CD4-positive, alpha-beta T cell treated with Interleukin-1 beta for 1 hour (primary cell): ENCODE measurements at regions not wholly inside any gene's neighbourhood (a gene's known extent, or its start where the extent isn't known, plus 50 kb on each side); places are given as distances from the start of the nearest gene placed in this dataset.

ENCODE experiments used
- DNase-seq, 2 donors: peaks; one replicate each; pipeline ENCODE4 v3.0.0-alpha.2; 2020 to 2022

DNA sequence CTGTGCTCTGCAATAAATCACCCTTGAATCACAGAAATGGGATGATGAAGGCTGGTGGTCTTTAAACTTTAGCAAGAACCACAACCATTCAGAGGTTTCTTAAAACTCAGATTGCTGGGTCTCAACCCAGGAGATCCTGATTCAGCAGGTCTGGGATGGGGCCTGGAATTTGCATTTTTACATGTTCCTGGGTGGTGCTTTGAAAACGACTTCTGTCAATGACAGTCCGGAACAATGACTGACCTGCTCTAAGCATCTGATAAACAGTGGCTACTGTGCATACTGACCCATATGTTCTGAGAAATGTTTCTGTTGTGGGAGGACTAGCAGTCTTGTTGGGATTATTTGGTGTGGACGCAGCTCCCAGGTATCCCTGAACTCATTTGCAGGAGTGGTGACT lies 92.7 kb downstream of the GADD45G start:
- no peak for DNase-seq

DNA sequence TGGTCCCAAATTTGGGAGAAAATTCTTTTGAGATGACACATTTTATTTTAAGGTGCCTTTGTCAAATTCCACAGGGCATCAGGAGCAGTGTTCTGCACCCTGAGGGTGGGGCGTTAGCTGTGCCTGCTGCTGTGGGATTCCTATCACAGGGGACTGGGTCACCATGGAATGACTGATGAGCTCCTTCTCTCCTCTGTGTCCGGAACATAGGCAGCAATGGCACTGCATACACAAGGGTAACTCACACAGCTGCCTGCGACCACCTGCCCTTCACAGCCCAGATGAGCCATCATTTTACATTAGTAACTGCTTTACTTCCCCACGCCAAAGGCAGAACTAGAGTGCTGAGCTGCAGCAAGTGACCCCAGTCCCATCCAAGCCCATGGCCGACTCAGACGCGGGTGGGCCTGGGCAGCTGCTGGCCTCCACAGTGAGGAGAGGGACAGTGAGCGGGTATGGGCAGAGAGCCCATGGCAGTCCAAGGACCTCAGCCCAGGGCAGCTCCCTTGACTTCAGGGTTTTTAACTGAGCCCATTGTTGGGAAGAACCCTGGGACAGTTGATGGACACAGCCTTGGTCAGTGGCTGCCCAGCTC lies 93.7 kb downstream of the GADD45G start:
- no peak for DNase-seq

DNA sequence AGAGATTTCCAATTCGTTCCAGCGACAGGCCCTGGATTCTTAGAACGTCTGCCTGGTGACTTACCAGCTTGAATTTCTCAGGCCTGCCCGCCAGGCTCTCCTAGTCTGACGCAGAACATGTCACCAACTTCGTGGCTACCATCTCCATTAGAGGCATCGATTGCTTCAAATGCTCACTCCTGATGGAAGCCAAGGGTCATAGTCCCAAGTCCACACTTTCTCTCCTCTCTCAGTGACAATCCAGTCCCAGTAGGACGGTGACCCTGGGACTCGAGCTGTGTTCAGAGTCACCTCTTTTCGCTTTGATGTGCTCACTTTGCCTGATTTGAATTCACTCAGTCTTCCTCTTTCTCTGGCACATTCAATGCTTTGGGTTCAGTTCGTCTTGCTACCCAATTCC lies 94.8 kb downstream of the GADD45G start:
- no peak for DNase-seq

DNA sequence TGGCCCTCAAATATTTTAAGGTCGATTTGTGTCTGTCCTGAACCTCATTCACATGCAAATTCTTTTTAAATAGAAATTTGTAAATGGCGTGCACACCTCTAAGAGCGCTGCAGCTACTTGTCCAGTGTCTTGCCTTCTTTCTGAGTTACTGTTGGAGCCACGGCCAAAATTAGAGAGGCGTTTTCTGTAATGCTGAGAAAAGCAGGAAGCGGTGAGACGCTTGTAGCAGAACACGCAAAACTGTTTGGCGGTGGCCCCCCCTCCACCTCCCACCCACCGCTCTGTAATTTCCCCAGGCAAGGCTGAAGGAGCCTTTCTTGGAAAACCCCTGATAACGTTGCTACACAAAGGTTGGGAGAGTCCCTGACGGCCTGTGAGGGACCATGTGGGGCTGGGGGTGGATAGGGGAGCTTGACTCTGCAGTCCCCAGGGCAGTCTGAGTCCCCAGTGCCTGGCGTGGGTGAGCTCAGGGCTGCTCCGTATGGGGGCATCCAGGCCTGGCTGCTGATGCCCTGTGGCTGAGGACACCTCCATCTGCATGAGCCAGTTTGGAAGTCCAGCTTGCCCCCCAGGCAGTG lies 96.5 kb downstream of the GADD45G start:
- peak; percentile 70 to 75 for DNase-seq

DNA sequence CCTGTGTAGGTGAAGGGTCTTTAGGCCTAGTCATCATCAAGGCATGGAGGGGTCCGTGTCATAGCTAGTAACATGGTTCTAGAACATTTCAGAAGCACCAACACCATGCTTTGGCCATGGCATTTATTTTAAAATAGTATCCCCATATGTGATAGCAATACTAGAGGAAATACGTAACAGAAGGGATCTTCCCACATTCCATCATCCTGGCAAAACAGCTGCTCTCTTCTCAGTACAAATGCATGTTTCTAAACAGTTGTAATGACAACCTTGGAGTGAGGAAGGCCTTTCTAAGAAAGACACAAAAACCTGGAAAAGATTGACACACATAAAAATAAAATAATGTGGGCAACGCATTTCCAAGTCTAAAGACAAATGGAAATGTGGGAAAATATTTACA lies 97.6 kb downstream of the GADD45G start:
- DNase-seq: no peak

DNA sequence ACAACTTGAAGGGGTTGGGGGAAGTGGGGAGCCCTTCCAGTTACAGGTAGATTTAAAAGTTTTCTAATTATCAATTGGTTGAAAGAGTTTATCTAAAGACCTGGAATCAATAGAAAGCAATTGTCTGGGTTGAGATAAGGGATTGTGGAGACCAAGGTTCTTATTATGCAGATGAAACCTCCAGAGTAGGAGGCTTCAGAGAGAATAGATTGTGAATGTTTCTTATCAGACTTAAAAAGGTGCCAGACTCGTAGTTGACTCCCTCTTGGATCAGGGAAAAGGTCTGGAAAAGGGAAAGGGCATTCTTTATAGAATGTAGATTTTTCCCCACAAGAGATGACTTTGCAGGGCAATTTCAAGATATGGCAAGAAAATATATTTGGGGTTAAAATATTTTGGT lies 100.8 kb downstream of the GADD45G start:
- DNase-seq: no peak

DNA sequence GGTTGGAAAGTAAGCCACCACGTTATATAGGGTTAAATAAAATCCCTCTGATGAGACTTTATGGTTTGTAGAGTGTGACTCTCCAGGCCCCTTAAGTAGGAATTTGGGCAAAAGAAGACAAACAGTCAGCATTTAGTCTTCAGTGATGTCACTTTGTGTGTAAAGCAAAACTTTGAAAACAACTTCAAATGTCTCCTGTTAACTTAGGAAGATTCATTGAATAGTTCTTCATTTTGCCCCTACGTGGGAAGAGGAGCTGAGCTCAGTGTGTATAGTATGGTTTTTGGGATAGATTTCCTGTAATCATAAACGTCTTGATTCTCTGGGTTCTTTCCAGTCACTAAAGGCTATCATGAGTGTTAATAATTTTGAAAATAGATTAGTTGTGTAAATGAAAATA lies 101.3 kb downstream of the GADD45G start:
- no peak for DNase-seq

DNA sequence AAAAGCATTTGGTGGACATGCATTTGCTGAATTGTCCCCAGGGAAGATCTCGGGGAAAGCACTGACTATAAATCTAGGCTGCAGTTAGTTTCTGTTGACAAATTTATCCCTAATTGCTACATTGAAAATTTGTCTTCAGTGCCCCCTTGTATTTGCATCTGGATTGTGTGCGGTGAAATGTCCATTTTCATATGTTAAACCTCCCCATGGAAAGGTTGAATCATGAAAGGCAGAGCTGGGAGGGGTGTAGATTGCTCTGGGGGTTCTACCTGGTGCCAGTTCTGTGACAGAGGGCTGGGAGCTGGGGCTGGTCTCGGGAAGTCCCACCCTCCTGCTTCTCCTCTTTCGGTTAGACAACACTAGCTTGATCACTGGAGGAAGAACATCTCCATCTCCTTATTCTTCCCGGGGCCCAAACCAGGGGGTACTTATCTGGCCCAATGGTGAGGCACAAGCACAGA lies 101.9 kb downstream of the GADD45G start:
- DNase-seq: no peak

DNA sequence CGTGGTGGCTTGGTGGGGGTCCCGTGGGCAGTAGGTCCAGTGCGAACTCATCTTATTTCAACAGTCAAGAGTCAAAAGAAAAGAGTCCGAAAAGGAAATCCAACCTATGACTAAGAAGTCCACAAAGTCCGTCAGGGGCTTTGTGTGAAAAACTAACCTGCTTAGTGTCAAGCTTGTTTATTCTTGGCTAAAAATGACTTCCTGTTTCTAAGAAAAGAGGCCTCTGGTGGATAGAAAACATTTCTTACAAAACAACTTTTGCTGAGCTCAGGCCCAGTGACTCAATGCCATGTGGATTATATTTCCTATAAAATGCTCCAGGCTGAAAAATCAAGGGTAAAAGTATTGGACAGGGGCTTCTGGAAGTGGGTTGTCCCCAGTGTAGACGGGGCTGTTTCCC lies 105.9 kb downstream of the GADD45G start:
- DNase-seq: no peak

- DNase-seq: no peak
Observed at GRCh38 chr9:89711866-89712265, 107.1 kb downstream of the GADD45G start.

- DNase-seq: no peak
Observed at GRCh38 chr9:89712283-89712682, 107.5 kb downstream of the GADD45G start.

GRCh38 chr9:89714321-89714720 lies 109.5 kb downstream of the GADD45G start:
- no peak for DNase-seq

DNA sequence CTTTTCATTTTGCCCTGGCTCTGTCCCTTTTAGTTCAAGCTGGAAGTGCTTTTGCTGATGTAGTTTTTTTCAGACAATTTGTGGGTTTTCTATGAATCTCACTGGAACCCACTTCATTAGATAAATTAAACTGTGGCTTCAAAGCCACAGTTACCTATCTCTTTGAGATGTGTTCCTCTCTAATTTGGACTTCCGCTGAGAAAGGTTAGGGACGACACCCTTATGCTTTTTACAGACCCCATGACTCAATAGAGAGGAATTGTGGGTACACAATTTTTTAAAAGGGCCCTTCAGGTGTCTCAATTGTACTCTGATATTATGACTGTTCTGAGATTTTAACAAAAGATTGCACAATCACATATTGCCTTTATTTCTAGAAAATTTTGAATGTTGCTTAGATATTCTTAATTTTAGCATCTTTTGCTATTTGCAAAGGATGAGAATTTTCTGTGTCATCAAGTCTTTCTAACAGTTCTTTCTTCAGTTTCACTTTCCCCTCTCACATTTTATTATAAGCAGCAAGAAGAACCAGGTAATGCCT lies 110.6 kb downstream of the GADD45G start:
- peak in 1 of 2 donors; percentile 6 for DNase-seq

GRCh38 chr9:89715881-89716280 lies 111.1 kb downstream of the GADD45G start:
- no peak for DNase-seq

DNA sequence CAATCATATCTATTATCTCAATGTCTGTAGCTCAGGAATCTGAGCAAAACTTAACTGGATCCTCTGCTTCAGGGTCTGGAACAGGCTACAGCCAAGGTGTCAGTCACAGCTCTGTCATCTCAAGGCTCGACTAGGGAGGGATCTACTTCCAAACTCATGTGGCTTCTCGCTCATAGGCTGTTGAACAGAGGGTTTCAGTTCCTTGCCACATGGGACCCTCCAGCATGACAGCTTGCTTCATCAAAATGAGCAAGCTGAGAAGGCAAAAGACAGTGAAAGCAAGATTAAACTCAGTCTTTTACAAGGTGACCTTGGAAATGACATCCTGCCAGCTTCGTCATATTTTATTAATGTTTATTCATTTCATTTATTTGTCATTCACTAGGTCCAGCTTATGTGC lies 111.7 kb downstream of the GADD45G start:
- DNase-seq: no peak

DNA sequence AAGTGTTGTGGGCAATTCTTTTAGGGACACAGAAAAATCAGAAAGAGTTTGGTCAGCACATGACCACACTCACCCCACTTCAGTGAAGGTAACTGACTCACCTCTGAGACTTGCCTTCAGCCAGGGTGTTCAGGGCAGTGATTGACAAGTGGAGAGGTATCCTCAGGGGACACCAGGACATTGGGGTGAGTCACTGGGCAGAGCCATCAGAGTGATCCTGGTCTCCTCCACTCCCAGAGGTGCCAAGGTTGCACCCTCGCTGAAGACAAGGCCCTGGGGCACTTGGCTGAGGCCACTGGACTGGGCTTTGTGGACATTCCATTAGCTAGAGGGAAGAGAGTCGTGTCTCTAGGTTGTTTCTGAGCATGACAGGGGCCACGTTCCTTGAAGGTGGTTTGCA lies 113.4 kb downstream of the GADD45G start:
- DNase-seq: no peak

- no peak for DNase-seq
Observed at GRCh38 chr9:89718651-89719050, 113.8 kb downstream of the GADD45G start.

GRCh38 chr9:89719202-89719601 lies 114.4 kb downstream of the GADD45G start:
- no peak for DNase-seq

DNA sequence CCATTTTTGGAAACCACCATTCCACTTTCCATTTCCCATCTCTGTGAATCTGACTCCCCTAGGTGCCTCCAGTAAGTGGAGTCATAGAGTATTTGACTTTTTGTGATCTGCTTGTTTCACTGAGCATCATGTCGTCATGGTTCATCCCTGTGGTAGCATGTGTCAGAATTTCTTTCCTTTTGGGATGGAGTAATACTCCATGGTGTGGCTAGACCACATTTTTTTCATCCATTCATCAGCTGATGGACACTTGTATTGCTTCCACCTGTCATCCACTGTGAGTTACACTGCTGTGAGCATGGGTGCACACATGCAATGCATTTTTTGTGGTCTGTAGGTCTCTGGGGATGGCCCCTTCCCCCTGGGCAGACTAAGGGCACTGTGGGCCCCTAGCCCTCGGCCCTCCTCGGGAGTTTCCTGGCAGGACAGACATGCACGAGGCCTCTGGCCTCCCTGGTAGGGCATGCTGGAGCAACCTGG lies 115.9 kb downstream of the GADD45G start:
- no peak for DNase-seq

DNA sequence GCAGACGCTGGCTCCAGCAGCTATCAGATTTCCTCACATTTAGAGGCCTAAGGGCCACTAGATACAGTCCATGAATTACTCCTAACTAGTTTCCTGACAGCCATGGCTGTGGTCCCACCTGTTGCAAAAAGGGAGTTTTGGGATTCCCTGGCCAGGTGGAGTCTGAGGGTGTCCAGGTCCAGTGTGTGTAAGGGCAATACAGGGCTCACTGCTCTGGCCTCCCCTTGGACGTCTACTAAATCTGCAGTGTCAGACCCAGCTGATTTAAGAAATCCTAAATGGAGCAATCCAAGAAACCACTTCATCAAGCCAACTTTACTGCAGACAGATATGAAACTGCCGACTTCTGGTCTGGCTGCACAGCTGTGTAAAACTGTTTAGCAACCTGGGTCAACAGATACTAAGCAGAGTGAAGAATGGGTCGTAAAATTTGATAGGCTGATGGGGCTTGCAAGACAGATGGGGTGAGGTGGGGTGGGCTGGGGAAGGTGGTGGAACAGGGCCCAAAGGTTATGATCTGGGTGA lies 116.4 kb downstream of the GADD45G start:
- DNase-seq: no peak

DNA sequence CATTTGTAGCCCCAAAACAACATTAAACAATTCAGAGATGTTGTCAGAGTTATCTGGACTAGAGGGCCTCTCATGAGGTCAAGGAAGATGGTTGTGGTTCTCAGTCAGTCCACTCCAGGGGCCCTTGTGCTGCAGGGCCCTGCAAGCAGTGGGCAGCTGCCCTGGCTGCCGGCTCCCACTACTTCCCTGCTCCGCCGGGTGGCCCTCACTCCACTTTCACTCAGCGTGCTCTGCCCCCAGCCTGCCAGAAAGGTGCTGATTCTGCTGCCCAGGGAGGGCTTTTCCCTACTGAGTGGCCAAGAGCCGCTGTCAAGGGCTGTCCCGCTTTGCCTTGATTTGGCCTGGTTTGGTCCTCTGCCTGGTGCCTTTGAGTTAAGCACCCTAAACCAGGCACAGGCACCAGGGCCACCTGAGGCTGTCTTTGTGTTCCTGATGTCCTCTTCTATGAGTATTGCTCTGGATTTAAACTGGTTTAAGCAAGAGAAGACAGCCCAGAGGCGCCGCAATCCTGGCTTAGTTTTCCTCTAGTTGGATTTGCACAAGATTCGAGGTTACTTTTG lies 117.2 kb downstream of the GADD45G start:
- no peak for DNase-seq

- no peak for DNase-seq
Observed at GRCh38 chr9:89722712-89723111, 117.9 kb downstream of the GADD45G start.

- DNase-seq: no peak
Observed at GRCh38 chr9:89723469-89724100, 118.8 kb downstream of the GADD45G start.

- DNase-seq: no peak
Observed at GRCh38 chr9:89724659-89725058, 119.8 kb downstream of the GADD45G start.
